ENCODE measurements at regions not wholly inside any gene's neighbourhood (a gene's known extent, or its start where the extent isn't known, plus 50 kb on each side); places are given as distances from the start of the nearest gene placed in this dataset.

DNA sequence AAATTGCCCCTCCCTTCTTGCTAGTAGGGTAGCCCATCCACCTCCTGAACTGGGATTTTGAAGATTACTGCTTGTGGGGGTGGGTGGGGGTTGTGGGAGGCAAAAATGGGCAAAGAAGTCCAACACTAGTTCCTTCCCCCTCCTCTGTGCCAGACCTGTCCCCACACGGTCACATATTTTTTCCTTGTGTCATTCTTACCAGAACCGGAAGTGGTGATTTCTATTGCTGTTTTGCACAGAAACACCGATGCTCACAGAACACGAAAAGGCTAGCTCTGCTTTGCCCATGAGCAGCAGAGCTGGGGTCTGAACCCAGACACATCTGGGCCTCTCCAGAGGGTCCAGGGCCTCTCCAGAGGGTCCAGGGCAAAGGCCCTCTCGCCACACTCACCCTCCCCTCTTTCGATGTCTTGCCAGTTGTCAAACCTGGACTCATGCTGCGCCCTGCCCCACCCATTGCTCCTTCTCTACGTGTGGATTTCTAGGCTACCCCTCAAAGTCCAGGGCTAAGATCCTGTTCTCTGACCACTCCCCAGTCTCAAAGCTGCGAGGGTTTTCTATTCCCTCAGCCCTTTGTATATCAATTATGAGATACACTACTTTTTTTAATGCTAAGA, 264.4 kb upstream of the MSX2 start:
- Histone ChIP-seq H2AFZ (ENCODE audit: insufficient read depth, low read depth, low read length, poor library complexity, severe bottlenecking) (no peak overlapping the region), H3K36me3 (replicated peaks in 1 of 2; ENCODE audit: control insufficient read depth in 1 of 2, insufficient read depth in 2 of 2, low read length in 2 of 2) (no peaks in the 10 kb centered on the region), H4K20me1 (ENCODE audit: insufficient read depth, low read length) (no peaks in the 10 kb centered on the region), H3K4me3 (replicated peaks in 1 of 3; ENCODE audit: low read depth in 2 of 3, low read length in 3 of 3) (no peak overlapping the region), H3K4me2 (replicated peaks; ENCODE audit: extremely low read depth, low read length, poor library complexity, severe bottlenecking) (no peak overlapping the region), H3K9me3 (replicated peaks in 1 of 2; ENCODE audit: control insufficient read depth in 1 of 2, insufficient read depth in 1 of 2, low read length in 2 of 2) (peaks cover 0 to 2% of the 10 kb centered on the region in 2 donors), H3K4me1 (ENCODE audit: control insufficient read depth in 1 of 2, insufficient read depth in 2 of 2, low read length in 2 of 2) (no peaks in the 10 kb centered on the region), H3K27ac (ENCODE audit: low read depth in 1 of 2, low read length in 2 of 2) (no peak overlapping the region), H3K79me2 (ENCODE audit: insufficient read depth, low read length) (no peaks in the 10 kb centered on the region), H3K9ac (ENCODE audit: insufficient read depth, low read length, poor library complexity, severe bottlenecking) (no peak overlapping the region), H3K27me3 (ENCODE audit: control insufficient read depth in 2 of 2, insufficient read depth in 2 of 2, low read length in 2 of 2) (no peaks in the 10 kb centered on the region)
- Mint-ChIP-seq H3K27me3 (ENCODE audit: low read depth in 3 of 3) (peaks cover 0 to 4% (median 2%) of the 10 kb centered on the region in 3 donors), H3K4me3 (no peak overlapping the region), H3K4me1 (no peaks in the 10 kb centered on the region), H3K36me3 (no peaks in the 10 kb centered on the region), H3K27ac (no peak overlapping the region), H3K9me3 (peaks cover 0 to 3% (median 2%) of the 10 kb centered on the region in 7 donors)
- intact Hi-C loops (cut with micrococcal nuclease), result no loop called here
- TF ChIP-seq, protein P1, sequence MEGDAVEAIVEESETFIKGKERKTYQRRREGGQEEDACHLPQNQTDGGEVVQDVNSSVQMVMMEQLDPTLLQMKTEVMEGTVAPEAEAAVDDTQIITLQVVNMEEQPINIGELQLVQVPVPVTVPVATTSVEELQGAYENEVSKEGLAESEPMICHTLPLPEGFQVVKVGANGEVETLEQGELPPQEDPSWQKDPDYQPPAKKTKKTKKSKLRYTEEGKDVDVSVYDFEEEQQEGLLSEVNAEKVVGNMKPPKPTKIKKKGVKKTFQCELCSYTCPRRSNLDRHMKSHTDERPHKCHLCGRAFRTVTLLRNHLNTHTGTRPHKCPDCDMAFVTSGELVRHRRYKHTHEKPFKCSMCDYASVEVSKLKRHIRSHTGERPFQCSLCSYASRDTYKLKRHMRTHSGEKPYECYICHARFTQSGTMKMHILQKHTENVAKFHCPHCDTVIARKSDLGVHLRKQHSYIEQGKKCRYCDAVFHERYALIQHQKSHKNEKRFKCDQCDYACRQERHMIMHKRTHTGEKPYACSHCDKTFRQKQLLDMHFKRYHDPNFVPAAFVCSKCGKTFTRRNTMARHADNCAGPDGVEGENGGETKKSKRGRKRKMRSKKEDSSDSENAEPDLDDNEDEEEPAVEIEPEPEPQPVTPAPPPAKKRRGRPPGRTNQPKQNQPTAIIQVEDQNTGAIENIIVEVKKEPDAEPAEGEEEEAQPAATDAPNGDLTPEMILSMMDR (IDR thresholded peaks at IDR 0.05), result no peak
- no peak for DNase-seq
- WGBS (ENCODE audit: insufficient coverage), result 38% methylated on average over 8 of the region's 9 CpGs

DNA sequence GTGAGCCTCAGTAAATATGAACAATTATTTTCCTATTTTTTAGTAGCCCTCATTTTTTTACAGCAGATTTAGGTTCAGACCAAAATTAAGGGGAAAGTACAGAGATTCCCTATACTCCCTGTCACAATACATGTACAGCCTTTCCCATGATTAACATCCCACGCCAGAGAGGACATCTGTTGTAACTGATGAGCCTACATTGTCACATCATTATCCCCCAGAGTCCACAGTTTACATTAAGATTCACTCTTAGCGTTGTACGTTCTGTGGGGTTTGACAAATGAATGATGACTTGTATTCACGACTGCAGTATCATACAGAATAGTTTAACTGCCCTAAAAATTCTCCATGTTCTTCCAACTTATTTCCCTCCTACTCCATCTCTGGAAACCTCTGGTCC, 262.3 kb upstream of the MSX2 start:
- no peaks in the 10 kb centered on the region for H3K36me3 Mint-ChIP-seq
- Histone ChIP-seq H3K36me3 (replicated peaks in 1 of 2; ENCODE audit: control insufficient read depth in 1 of 2, insufficient read depth in 2 of 2, low read length in 2 of 2) (no peaks in the 10 kb centered on the region), H3K9ac (ENCODE audit: insufficient read depth, low read length, poor library complexity, severe bottlenecking) (no peak overlapping the region), H3K4me2 (replicated peaks; ENCODE audit: extremely low read depth, low read length, poor library complexity, severe bottlenecking) (no peak overlapping the region), H3K4me3 (replicated peaks in 1 of 3; ENCODE audit: low read depth in 2 of 3, low read length in 3 of 3) (no peak overlapping the region), H3K9me3 (replicated peaks in 1 of 2; ENCODE audit: control insufficient read depth in 1 of 2, insufficient read depth in 1 of 2, low read length in 2 of 2) (peaks cover 0 to 4% of the 10 kb centered on the region in 2 donors), H3K27me3 (ENCODE audit: control insufficient read depth in 2 of 2, insufficient read depth in 2 of 2, low read length in 2 of 2) (no peaks in the 10 kb centered on the region), H3K4me1 (ENCODE audit: control insufficient read depth in 1 of 2, insufficient read depth in 2 of 2, low read length in 2 of 2) (no peaks in the 10 kb centered on the region), H3K79me2 (ENCODE audit: insufficient read depth, low read length) (no peaks in the 10 kb centered on the region), H3K27ac (ENCODE audit: low read depth in 1 of 2, low read length in 2 of 2) (no peak overlapping the region), H2AFZ (ENCODE audit: insufficient read depth, low read depth, low read length, poor library complexity, severe bottlenecking) (no peak overlapping the region), H4K20me1 (ENCODE audit: insufficient read depth, low read length) (no peaks in the 10 kb centered on the region)
- H3K4me3 Mint-ChIP-seq, result no peak overlapping the region
- peaks cover 2 to 5% (median 2%) of the 10 kb centered on the region in 7 donors for H3K9me3 Mint-ChIP-seq
- H3K27ac Mint-ChIP-seq, result no peak overlapping the region
- intact Hi-C loops (cut with micrococcal nuclease), result no loop called here
- H3K27me3 Mint-ChIP-seq (ENCODE audit: low read depth in 3 of 3), result peaks cover 1 to 4% (median 2%) of the 10 kb centered on the region in 3 donors
- no peaks in the 10 kb centered on the region for H3K4me1 Mint-ChIP-seq
- DNase-seq, result no peak
- TF ChIP-seq, protein P1 (IDR thresholded peaks at IDR 0.05), result no peak
- 60% methylated on average over 1 of the region's 4 CpGs for WGBS (ENCODE audit: insufficient coverage)

Measured in CD14-positive monocyte (primary cell).